ENCODE measurements at regions not wholly inside any gene's neighbourhood (a gene's known extent, or its start where the extent isn't known, plus 50 kb on each side); places are given as distances from the start of the nearest gene placed in this dataset.
"Not testable (repeated sequence)": the region's sequence is repeated elsewhere in the genome, so short reads cannot be mapped to it uniquely, and the experiment has no call there.

DNA sequence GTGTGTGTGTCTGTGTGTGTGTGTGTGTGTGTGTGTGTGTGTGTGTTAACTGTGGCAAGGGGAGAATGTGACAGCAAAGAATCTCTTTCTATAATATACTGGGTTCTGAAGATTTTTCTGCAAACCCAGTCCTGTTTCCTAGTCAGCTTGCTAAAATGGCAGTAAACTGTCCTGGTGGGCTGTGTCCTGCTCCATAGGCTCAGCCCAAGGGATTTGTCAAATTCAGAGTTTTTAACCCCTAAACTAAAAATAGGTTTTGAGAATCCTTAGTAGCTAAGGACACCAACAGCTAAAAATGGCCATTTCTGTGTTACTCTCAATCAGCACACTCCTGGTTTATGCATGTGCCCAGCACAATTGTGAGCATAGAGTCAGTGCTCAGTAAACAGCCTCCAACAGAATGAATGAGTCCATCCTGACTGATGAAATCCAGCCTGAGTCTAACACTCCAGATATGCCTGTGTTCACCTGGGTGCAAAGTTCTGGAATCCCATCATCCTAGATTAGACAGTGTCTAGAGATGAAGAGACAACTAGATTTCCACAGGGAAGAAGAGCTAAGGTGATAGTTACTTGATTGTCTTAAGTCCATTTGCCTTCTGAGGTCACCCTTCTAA lies 192.6 kb downstream of the TTC6 start:
- no peak for DNase-seq (ENCODE audit: low read depth)

DNA sequence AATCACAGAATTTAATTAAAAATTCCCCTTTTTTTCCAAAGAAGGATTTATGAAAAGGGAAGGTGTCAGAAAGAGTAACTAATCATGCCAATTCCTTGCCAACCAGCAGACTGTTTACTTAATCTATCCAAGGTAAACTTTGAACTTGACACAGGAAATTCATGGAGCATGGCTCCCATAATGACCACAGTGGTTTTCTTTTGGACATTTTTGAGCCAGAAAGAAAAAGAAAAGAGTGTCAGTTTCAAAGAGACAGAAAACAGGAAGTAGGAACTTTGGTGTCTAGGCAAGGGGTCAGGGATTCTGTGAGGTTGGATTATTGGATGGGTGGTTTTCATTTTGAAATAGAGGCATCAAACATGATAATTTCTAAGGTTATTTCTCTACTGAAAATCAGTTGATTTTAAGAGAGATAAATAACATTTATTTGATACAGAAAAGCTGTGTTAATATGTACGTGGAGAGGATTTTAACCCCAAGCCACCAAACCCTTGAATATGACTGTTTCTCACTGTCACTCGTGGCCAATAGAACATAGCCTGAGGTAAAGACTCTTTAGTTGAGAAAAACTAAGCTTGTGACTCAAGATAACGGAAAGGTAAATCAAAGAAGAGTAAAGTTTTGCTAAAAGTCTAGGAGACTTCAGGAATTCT lies 196.1 kb downstream of the TTC6 start:
- no peak for DNase-seq (ENCODE audit: low read depth)

DNA sequence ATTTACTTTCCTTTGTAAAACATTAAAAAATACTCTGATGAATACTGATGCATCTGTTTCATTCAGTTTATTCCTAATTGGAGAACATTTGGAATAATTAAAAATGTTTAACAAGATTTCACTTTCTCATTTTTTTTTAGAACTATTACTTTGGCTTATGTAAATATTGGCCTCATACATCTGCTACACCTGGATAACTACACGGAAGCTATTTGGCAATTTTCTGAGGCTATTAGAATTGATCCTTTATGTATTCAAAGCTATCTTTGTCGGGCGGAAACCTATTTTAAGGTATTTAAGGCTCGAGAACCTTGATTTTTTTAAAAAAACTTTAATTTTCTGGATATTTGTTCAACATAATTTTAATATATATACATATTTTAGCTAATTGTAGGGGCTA lies 196.7 kb downstream of the TTC6 start:
- no peak for DNase-seq (ENCODE audit: low read depth)

DNA sequence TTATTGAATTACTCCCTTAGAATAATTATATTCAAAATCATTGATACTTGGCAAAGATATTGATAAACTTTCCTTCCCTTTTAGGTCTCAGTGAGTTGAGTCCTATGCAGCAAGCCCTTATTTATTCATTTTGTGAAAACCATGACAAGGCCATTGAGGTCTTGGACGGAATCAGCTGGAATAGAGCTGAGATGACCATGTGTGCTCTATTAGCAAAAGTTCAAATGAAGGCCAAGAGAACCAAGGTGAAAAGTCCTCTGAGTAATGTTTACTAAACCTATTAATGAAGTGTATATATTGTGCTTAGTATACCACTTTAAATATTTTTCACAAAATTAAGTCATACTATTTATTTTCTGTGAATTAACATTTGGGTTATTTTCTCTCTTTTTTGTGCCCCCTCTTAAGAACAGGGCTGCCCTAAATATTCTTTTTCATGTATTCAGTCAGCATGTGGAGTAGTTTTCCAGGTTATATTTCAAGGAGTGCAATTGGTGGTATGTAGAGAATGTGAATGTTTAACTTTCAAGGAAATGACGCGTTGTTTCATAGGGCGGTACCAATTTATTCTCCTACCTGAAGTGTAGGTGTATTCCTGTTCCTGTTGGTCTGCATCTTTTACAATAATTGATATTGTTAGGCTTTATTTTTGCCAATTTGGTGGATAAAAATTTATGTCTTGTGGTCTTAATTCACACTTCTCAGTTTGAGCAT lies 201.4 kb downstream of the TTC6 start:
- no peak for DNase-seq (ENCODE audit: low read depth)

DNA sequence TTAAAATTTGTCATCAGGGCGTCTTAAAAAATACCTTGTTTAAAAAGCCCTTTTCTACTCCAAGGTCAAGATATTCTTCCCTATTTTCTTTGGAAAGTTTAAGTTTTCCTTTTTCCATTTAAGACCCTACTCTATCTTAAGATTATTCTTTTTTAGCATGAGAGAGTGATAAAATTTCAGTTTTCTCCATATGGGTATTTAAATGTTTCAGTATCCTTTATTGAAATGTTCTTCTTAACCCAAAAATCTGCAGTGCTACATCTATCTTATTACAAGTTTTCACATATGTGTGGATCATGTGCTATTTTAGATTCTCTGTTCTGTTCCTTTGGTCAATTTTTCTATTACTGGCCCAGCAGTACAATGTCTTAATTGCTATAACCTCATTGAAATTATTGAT lies 202.2 kb downstream of the TTC6 start:
- no peak for DNase-seq (ENCODE audit: low read depth)

DNA sequence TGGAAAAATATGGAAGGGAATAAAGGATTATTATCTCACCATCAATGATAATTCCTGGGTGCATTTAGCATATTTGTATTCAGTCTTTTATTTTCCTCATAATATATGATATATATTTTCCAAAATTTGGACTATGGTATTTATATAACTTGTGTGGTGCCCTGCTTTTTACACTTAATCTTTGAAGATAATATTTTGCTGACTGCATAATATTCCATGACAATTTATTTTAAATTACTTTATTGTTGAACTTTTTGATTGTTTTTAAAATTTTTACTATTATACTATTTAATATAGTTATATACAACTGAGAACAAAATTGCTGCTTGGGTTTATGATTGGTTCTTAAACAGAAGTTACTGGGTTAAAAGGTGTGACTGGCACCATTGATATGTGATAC lies 212.3 kb downstream of the TTC6 start:
- no peak for DNase-seq (ENCODE audit: low read depth)

DNA sequence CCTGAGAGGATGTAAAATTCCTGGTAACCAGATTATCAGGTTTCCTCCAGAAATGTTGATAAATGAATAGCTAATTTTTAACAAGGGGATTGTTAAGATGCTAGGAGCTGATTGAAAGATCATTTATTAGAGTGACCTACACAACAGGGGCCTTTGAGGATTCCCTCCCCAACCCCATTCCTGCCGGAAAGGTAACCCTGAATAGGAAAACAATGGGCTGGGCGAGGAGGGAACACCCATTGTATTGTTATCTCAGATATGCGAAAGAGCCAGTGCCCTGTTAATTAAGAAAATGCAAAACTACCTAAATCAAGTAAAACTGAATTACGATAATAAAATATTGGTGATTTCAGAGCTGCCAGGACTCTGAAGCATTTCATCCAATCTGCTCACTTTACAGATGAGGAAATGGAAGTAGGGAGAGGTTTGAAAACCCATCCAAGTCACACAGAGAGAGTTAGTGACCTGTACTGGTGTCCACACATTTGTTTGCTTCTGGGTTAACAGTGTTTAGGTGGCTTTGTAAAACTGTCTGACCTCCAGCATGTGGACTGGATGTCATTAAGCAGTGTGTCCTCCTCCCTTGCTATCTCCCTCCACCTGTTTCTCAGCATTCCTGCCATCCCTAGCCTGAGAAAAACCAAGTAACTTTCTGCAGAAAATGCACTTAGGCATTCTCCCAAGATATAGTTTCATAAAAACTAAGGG lies 214.8 kb downstream of the TTC6 start:
- no peak for DNase-seq (ENCODE audit: low read depth)

DNA sequence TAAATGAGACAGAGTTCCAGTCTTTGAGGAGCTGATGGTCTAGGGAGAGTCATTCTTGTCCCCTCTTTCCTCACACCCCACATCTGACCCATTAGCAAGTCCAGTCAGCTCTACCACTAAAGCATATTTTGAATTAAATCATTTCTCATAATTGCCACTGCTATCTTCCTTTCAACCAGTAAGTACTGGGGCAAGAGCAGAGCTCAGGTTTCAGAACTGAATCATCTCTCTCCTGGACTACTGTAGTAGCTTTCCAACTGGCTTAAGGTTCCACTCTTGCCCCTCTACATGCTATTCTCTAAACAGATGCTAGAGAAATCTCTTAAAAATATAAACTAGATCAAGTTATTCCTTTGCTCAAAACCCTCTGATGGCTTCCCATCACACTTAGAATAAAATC lies 218.3 kb downstream of the TTC6 start:
- no peak for DNase-seq (ENCODE audit: low read depth)

DNA sequence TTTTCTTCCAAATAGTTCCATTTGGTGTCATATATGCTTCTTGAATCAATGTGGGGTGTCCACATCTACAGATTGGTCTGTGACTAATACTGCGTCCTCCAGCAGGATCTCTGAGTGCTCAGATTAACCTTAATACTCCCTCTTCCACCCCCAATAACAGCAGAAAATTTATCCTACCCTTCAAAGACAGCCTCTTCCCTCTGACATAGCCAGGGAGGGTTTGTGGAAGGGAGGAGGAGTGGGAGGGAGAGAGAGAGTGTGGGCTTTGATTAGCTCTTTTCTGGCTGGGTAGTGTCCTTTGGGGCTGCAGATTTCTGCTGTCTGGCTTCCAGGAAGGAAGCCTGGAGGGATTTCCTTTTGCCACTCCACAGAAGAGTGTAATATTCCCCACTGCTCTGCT lies 220.7 kb downstream of the TTC6 start:
- DNase-seq (ENCODE audit: low read depth), result no peak

DNA sequence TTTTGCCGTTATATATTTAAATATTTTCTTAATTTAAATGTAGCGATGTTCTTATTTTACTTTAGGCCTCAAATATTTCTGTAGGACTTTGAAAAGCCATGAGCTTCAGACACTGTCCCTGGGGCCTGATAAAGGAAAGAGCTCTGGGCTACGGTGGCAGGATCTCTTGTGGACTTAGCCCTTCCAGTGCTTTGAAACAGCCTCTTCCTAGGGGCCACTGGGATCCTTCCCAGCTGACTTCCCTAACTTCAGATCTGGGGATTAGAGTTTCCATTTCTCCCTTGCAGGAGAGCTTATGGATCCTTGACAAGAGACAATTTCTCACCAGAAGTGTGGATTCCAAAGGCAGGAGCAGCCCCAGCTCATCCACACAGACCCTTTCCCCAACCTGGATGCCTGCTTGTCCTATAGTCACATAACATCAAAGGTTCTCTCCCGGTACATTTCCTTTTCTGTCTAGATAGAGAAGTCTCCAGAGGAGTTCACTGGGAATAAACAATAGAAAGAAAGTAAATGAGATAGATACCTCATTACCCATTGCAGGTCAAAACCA lies 221.4 kb downstream of the TTC6 start:
- DNase-seq (ENCODE audit: low read depth), result no peak

DNA sequence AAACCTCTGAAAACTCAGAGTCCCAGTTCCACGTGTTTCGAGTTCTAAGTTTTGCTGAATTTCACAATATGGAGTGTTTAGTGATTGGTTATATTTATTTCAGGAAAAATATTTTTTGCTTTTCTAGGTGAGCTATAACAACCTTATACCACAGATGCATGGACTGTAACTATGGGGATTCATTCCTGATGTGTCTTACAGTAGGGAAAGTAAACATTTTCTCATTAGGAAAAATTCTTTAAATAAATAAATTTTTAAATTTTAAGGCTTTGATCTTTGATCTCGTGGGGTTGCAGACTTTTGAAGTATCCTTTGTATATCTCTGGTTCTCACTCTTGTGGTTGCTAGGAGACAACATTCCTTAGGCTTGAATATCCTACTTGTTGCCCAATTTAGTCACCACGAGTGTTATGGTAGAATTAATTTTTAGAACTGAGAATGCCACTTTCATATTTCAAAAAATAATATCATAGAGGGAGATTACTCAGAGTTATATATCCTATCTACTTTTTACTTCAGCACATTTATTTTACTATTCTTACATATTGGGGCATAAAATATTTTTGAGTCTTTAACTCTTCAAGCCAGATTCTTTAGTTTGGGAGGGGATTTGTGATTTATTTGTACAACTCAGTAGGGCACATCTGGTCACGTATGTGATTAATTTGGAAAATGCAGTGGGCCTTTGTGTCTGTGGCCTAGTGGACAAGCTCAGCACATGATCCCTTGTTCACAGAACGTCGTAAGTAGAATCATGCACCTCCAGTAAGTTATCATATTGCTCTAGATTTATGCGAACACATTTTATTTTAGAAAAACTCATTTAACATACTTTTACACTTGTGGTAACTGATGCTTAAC lies 224.0 kb downstream of the TTC6 start:
- no peak for DNase-seq (ENCODE audit: low read depth)

DNA sequence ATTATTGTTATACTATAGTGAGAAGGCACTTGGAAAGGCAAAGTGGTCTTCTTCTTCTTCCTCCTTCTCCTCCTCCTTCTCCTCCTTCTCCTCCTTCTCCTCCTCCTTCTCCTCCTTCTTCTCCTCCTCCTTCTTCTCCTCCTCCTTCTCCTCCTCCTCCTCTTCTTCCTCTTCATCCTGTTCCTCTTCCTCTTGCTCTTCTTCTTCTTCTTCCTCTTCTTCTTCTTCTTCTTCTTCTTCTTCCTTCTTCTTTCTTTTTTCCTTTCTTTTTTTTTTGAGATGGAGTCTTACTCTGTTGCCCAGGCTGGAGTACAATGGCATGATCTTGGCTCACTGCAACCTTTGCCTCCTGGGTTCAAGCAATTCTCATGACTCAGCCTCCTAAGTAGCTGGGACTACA lies 225.4 kb downstream of the TTC6 start:
- not testable (repeated sequence) for DNase-seq (ENCODE audit: low read depth)

DNA sequence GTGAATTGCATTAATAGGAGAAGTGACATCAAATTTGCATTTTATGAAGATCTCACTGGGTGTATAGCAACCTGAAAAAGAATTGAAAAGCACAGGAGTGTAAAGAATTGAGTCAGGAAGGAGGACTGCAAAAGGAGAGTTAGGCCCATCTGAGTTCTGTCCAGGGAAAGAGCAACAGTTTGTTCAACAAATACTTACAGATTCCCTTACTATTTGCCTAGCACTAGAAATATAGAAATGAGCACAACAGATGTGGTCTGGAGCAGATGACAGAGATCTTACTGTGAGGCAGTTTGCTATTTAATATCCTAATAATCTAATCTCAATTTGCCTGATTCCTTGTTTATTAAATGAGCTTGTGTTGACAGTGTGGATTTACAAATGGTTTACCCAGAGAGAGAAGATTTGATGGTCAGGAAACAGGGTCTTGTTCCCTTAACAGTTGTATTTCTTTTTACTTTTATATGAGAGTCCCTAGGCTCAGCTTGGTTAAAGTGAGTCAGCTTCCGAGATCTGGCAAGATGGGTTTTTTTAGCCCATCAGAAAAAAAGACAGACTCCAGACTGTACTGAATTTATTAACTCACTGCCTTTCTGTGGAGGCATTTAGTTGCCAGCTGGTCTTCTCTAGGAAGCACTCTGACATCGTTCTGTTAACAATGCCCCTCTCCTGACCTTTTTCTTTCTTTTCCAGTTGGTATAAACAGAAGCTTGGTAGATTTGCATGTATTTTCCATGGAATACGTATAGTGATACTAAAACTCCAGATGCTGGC lies 229.7 kb downstream of the TTC6 start:
- DNase-seq (ENCODE audit: low read depth), result no peak

DNA sequence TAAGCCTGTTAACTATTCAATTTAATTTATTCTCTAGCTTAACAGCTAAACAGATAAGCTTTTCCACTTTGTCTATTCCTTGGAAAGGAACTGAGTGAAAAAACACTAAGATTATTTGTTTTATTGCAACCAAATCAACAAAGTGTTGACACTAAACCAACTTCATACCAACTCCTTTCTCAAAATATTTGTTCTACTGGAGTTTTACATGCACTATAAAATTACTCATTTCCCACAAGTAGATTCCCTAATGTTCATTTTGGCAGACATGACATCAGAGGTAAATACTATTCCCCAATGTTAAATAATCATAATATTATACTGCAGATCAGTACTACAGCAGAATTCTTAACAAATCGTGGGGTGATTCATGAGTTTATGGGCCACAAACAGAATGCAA lies 231.4 kb downstream of the TTC6 start:
- no peak for DNase-seq (ENCODE audit: low read depth)

DNA sequence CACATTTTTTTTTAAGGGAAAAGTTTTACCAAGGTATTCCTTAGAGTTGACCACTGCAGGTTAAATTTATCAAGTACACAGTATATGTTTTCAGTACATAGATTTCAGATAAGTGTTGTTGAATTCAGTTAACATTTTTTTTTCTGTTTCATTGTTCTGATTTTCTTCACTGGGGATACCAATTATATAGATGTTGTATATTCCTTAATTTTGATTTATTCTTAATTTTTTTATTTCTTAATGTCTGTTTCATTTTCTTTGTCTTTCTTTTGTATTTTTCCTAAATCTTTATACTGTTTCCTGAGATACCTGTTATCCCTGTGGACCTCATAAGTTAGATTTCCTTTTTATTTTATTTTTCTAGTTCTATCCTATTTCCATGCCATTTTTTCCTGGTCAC lies 234.8 kb downstream of the TTC6 start:
- no peak for DNase-seq (ENCODE audit: low read depth)

DNA sequence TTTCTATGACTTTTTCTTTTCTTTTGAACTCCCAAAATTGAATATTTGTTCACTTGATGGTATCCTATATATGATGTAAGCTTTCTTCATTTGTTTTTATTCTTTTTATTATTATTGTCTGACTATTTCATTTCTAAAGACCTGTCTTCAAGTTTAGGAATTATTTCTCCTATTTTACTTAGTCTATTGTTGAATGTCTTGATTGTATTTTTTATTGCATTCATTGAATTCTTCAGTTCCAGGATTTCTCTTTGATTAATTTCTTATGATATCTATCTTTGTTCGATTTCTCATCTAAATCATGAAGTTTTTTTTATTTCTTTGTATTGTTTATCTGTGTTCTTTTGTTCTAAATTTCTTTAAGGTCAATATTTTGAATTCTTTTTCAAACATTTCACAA lies 238.8 kb downstream of the TTC6 start:
- no peak for DNase-seq (ENCODE audit: low read depth)

DNA sequence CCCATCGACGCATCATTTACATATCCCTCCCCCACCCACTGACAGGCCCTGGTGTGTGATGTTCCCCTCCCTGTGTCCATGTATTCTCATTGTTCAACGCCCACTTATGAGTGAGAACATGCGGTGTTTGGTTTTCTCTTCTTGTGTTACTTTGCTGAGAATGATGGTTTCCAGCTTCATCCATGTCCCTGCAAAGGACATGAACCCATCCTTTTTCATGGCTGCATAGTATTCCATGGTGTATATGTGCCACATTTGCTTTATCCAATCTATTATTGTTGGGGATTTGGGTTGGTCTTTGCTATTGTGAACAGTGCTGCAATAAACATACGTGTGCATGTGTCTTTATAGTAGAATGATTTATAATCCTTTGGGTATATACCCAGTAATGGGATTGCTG lies 243.3 kb downstream of the TTC6 start:
- not testable (repeated sequence) for DNase-seq (ENCODE audit: low read depth)

DNA sequence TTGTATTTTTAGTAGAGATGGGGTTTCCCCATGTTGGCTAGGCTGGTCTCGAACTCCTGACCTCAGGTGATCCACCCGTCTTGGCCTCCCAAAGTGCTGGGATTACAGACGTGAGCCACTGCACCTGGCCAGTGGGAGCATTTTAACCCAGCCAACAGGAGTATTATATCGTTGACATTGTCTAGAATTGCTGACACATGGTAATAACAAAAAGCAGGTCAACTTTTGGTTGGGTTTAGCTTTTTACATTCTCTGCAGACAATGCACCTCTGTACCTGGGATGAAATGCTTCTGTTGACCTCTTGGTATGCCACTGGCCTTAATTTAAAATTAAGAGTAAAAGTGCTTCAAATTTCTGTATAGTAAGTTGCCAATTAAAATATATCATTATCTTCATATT lies 245.6 kb downstream of the TTC6 start:
- not testable (repeated sequence) for DNase-seq (ENCODE audit: low read depth)

DNA sequence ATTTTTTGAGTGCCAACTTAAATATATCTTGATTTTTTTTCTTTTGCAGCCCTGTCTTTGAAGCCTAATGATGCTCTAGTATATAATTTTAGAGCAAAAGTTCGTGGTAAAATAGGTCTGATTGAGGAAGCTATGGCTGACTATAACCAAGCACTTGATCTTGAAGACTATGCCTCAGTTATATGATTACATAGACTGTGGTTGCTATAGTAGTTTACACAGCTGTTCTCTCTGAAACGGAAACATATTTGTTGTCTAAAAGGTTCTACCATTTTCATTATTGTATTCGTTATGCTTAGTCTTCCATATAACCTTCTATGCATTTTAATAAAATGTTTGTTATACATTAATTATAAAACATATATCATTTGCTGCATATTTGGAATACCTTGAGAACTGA lies 246.7 kb downstream of the TTC6 start:
- DNase-seq (ENCODE audit: low read depth), result no peak

DNA sequence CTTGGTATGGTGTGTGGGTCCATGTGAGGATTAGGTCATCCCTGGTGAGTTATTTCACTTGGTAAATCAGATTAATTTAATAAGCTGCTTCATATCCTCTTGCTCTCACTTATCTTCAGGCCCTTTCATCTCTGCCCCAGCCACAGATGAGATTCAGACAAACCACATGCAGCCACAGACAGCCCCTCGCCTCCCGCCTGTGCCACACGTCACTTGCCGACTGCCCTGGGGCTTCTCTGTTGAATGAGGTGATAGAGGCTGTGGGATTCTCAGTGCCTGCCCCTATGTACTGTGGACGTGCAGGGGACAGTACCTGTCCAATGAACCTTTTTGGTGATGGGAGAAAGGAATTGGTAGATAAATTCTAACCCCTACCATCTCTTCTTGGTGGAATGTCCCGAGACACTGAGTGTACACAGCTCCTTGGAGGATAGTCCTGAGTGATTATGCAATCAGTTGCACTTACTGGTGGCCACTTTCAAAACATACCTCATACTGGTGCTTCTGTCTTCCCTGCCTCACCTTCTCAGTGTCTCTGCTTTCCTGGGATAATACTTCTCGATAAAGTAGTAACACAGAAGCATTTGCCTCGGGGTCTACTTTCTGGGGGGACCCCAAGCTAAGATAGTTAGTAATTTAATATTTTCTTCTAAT lies 248.7 kb downstream of the TTC6 start:
- DNase-seq (ENCODE audit: low read depth), result no peak

Data from T-helper 22 cell (primary cell).